Upper lobe of right lung (tissue), 1 donor: ENCODE measurements at regions not wholly inside any gene's neighbourhood (a gene's known extent, or its start where the extent isn't known, plus 50 kb on each side); places are given as distances from the start of the nearest gene placed in this dataset.

Experiments used
- ATAC-seq: fragments of 200-7000 bp; cut with Tn5 transposase; one replicate; pipeline ENCODE4 v1.9.1; 2020; ENCODE audit warnings: mild to moderate bottlenecking, moderate library complexity
- DNase-seq: peaks from one replicate; pipeline ENCODE4 v3.0.0-alpha.2; 2020
- H3K27ac ChIP-seq: fragments of 200-600 bp; one replicate; pipeline ENCODE4 v1.8.0; 2022
- H3K27me3 ChIP-seq: fragments of 200-600 bp; one replicate; pipeline ENCODE4 v1.8.0; 2022; ENCODE audit warnings: mild to moderate bottlenecking
- H3K36me3 ChIP-seq: fragments of 200-600 bp; one replicate; pipeline ENCODE4 v1.8.0; 2022
- H3K4me1 ChIP-seq: fragments of 200-600 bp; one replicate; pipeline ENCODE4 v1.8.0; 2022
- H3K4me3 ChIP-seq: fragments of 200-600 bp; one replicate; pipeline ENCODE4 v1.8.0; 2022; ENCODE audit warnings: mild to moderate bottlenecking
- H3K9me3 ChIP-seq: fragments of 200-600 bp; one replicate; pipeline ENCODE4 v1.8.0; 2022
- intact Hi-C: fragments of 100-400 bp; cut with DNase I; formaldehyde crosslinking; loops from one replicate; pipeline ENCODE4 v1.11.0; 2022
- TF ChIP-seq, protein P1 (sequence below): fragments of 200-600 bp; IDR thresholded peaks from one replicate; pipeline ENCODE4 v1.8.0; 2022; ENCODE audit warnings: antibody characterized with exemption
- donor health status: DM: no; HTN: yes; CAD: no; lungs with severe emphysema.

DNA sequence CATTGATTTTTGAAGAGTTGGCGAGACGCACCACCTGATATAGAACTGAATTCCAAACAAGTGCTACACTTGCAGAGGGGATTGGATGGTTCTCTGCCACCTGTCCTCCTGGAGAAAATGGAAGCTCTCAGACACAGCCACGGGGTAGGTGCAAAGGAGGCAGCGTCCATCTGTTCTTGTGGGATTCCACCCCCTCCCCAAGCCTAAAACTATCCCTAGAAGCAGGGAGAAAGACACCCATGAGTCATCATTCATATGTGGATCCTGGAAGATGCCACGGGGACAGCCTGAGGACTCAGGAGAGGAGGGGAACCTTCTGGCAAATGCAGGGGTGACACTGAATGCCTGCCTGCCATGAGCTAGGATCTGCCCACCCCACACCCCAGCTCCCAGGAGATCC is 171.3 kb upstream of the CST7 start:
- H3K9me3 ChIP-seq, result no peaks in the 10 kb centered on the region
- intact Hi-C loops, result no loop called here
- no peak for ATAC-seq
- no peak overlapping the region for H3K4me3 ChIP-seq
- TF ChIP-seq, protein P1, sequence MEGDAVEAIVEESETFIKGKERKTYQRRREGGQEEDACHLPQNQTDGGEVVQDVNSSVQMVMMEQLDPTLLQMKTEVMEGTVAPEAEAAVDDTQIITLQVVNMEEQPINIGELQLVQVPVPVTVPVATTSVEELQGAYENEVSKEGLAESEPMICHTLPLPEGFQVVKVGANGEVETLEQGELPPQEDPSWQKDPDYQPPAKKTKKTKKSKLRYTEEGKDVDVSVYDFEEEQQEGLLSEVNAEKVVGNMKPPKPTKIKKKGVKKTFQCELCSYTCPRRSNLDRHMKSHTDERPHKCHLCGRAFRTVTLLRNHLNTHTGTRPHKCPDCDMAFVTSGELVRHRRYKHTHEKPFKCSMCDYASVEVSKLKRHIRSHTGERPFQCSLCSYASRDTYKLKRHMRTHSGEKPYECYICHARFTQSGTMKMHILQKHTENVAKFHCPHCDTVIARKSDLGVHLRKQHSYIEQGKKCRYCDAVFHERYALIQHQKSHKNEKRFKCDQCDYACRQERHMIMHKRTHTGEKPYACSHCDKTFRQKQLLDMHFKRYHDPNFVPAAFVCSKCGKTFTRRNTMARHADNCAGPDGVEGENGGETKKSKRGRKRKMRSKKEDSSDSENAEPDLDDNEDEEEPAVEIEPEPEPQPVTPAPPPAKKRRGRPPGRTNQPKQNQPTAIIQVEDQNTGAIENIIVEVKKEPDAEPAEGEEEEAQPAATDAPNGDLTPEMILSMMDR, result no peak
- H3K27me3 ChIP-seq, result peaks cover 8% of the 10 kb centered on the region
- no peak for DNase-seq
- no peaks in the 10 kb centered on the region for H3K4me1 ChIP-seq
- H3K27ac ChIP-seq, result no peak overlapping the region
- no peaks in the 10 kb centered on the region for H3K36me3 ChIP-seq

DNA sequence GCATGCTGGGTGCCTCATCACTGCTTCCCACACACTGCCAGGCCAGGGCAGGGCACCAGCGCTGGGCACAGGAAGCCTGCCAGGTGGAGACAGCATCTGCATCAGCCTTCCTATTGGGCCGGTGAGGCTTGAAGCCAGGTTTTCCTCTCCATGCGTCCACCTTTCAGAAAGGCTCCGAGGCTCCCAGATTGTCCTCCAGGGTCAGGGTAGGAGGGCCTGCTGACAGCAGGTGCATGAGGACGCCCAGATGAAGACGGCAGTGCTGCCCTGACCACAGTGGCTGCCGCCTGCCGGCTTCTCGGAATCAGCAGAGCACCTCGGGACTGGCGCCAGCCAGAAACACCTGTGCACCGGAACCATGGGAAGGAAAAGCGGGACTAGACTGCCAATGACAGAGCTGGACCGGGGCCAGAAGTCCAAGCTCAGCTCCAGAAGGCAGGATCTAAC is 170.5 kb upstream of the CST7 start:
- no peak for ATAC-seq
- Histone ChIP-seq H3K36me3 (no peaks in the 10 kb centered on the region), H3K27me3 (peaks cover 8% of the 10 kb centered on the region), H3K27ac (no peak overlapping the region), H3K9me3 (no peaks in the 10 kb centered on the region), H3K4me3 (no peak overlapping the region), H3K4me1 (no peaks in the 10 kb centered on the region)
- DNase-seq, result peak; percentile 42
- intact Hi-C loops, result no loop called here
- TF ChIP-seq, protein P1, result no peak

DNA sequence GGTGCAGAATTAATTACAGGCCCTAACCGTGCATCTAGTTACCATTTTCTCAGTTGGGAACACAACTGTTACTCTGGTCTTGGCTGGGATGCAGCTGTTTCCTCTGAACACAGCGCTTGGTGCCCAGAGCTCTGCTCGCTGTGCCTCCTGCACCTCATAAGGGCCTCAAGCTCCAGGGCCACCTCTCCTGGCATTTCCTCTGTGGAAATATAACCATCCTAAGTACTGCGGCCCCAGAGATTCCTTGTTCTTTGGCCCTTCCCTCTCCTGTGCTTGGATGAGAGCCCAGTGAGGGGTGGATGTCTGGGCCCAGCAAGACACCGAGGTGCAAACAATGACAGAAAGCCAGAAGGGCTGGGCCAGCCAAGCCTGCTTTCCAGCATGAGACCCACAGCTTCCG is 169.9 kb upstream of the CST7 start:
- ATAC-seq, result no peak
- intact Hi-C loops, result no loop called here
- DNase-seq, result peak; percentile 46
- Histone ChIP-seq H3K9me3 (no peaks in the 10 kb centered on the region), H3K4me3 (no peak overlapping the region), H3K36me3 (no peaks in the 10 kb centered on the region), H3K4me1 (no peaks in the 10 kb centered on the region), H3K27me3 (peaks cover 8% of the 10 kb centered on the region), H3K27ac (no peak overlapping the region)
- TF ChIP-seq, protein P1, result no peak

DNA sequence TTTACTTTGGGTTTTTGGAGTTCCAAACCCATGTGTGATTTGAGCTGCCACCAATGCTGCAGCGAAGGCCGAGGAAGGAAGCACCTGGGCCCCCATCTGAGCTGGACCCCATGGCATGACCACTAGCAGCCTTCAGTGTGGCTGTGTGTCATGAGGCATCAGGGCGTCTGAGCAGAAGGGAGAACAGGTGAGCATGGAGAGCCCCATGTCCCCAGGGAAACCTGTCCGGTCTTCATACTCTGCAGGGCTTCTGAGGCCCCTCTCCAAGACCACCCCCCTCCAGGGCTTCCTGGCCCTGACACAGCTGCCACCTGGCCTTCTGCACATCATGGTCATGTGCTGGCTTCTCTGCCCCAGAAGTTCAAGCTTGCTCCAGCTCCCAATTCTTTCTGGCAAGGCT is 169.1 kb upstream of the CST7 start:
- TF ChIP-seq, protein P1, result no peak
- Histone ChIP-seq H3K36me3 (no peaks in the 10 kb centered on the region), H3K4me1 (peaks cover 6% of the 10 kb centered on the region), H3K27ac (no peak overlapping the region), H3K4me3 (no peak overlapping the region), H3K27me3 (peaks cover 8% of the 10 kb centered on the region), H3K9me3 (no peaks in the 10 kb centered on the region)
- ATAC-seq, result no peak
- intact Hi-C loops, result no loop called here
- peak; percentile 23 for DNase-seq

DNA sequence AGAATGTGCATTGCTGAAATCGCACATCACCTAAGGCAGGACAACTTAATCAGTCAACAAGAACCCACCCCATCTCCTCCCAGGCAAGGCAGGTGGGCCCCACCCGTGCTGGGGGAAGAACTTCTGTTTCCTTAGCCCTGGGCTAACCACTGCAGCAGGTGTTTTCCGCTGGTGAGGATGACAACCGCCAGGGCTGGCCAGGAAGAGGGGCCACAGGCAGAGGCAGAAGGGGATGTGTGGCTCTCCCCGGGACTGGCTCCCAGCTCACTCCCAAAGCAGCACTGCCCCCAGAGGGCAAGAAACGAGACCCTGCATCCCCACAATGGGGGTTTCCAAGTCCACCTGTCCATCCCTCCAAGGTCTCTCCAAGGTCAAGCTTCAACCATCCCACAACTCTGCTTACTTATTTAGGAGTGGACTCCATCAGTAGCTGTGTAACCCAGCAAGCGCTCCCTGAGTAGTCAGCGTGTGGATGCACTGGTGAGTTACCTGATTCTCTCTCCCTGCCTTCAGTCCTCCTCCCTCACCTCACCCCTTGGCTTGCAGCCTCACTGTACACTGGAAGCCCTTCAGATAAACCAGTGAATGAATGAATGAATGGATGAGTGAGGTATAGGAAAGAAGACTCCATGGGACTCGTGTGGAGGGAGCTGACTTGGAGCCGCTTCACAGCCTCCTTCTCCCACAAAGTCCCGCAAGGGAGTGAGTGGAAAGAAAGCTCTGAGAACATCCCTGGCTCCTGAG is 168.2 kb upstream of the CST7 start:
- Histone ChIP-seq H3K4me1 (peaks cover 15% of the 10 kb centered on the region), H3K36me3 (no peaks in the 10 kb centered on the region), H3K27me3 (peaks cover 8% of the 10 kb centered on the region), H3K9me3 (no peaks in the 10 kb centered on the region), H3K27ac (no peak overlapping the region), H3K4me3 (no peak overlapping the region)
- DNase-seq (peak; percentile 37), ATAC-seq (no peak)
- intact Hi-C loops, result no loop called here
- TF ChIP-seq, protein P1, result no peak
